HG03097 (cell line): ENCODE measurements at regions not wholly inside any gene's neighbourhood (a gene's known extent, or its start where the extent isn't known, plus 50 kb on each side); places are given as distances from the start of the nearest gene placed in this dataset.
"Not testable (repeated sequence)": the region's sequence is repeated elsewhere in the genome, so short reads cannot be mapped to it uniquely, and the experiment has no call there.

Experiments used
- ATAC-seq: cut with Tn5 transposase; IDR thresholded peaks from one replicate; pipeline ENCODE4 v1.9.1; 2021; ENCODE audit not compliant: unreplicated experiment, low FRiP score

DNA sequence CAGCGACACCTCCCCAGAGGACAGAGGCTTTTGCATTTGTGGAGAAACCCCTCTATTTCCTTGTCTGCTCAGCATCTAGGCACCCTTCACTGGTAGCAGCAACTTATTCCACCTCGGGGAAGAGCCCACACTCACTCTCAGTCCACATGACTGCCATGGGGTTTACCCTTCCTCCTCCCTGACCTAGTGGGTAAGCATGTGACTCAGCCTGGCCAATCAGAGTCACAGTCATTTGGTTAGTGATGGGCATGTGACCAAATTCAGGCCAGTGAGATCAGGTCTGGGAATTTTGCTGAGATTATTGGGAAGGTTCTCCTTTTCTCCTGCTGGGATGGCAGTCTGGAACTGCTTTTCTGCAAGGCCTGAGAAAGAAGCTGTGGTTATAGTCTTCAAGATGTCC lies 145.7 kb upstream of the PHACTR3 start:
- no peak for ATAC-seq

- ATAC-seq: no peak
These were observed 144.8 kb upstream of the PHACTR3 start for GRCh38 chr20:59459586-59459985.

DNA sequence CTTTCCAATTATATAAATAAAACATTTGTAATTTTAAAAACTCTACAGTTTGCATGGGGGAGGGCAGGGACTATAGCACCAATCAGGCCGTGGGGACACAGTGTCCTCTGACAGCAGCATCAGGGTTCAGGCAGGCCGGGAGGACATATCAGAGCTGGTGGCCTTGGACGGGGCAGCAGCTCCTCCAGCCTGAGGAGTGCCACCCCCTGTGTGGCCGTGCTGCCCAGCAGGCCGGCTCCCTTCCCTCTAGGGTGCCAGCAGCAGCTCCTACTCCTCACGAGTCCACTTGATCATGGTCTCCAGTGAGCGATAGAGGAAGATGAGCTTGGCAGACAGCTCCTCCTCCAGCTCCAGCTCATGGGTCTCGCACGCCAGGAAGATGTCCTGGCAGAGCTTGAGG lies 144.0 kb upstream of the PHACTR3 start:
- ATAC-seq: no peak

GRCh38 chr20:59461526-59461925 lies 142.8 kb upstream of the PHACTR3 start:
- ATAC-seq: no peak

DNA sequence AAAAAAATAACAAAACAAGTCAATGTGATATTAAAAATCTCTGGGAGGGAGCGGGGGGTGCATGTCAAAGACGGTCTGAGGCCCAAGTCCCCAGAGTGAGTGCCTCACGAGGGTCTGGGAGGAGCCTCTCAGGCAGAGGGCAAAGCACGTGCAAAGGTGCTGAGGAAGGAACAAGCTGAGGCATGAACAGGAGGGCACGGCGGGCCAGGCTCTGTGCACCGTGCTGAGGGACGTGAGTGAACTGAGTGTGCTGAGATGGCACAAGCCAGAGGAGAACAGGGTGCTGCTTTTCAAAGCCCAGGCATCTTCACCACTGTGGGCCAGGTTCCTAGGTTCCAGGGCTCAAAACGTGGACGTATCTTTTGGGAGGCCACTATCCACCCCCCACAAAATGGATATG lies 142.1 kb upstream of the PHACTR3 start:
- no peak for ATAC-seq

DNA sequence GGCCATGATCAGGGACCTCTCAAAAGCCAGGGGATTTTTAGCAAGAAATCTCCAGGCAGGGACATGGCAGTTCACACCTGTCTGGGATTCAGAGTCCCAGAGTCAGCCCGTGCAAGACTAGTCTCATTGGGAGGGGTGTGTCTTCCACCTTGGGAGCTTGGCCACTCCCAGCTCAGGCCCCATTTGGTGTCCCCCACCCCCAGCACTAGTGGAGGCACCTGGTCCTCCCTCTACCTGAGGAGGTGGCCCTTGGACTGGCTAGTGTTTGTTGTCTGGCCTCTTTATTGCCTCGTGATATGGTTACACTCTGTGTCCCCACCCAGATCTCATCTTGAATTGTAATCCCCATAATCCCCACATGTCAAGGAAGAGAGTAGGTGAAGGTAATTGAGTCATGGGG lies 140.8 kb upstream of the PHACTR3 start:
- ATAC-seq: no peak

DNA sequence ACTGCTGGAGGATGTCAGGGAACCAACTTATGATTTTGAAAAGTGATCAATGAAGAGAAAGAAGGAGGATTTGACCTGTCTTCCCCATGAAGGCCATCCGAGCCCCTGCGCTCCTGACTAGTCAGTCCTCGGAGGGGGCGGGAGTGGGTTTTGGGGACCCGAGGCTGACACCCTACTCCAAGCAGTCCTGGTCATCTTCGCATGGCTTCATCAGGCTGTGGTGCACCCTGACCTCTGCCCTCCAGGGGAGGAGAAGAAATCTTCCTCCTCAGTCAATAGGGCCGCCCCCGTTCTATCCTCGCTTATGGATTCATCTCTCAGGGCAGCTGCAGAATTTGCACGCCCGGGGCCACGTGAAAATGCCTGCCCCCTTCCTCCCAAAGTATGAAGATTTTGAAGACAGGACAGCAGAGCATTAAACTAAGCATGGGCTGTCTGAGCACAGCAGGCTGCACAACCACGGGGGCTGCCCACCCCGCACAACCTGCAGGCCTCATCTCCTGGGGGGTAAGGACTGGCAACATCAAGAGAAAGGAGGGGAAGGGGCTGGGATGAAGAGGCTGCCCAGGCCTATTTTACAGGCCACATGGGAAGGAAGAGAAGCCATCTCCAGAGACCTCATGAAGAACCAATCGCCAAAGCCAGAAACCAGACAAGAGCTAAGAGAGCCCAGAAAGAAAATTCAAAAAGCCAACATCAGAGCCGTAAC lies 138.1 kb upstream of the PHACTR3 start:
- ATAC-seq: no peak

- no peak for ATAC-seq
These were observed 135.5 kb upstream of the PHACTR3 start for GRCh38 chr20:59468831-59469230.

DNA sequence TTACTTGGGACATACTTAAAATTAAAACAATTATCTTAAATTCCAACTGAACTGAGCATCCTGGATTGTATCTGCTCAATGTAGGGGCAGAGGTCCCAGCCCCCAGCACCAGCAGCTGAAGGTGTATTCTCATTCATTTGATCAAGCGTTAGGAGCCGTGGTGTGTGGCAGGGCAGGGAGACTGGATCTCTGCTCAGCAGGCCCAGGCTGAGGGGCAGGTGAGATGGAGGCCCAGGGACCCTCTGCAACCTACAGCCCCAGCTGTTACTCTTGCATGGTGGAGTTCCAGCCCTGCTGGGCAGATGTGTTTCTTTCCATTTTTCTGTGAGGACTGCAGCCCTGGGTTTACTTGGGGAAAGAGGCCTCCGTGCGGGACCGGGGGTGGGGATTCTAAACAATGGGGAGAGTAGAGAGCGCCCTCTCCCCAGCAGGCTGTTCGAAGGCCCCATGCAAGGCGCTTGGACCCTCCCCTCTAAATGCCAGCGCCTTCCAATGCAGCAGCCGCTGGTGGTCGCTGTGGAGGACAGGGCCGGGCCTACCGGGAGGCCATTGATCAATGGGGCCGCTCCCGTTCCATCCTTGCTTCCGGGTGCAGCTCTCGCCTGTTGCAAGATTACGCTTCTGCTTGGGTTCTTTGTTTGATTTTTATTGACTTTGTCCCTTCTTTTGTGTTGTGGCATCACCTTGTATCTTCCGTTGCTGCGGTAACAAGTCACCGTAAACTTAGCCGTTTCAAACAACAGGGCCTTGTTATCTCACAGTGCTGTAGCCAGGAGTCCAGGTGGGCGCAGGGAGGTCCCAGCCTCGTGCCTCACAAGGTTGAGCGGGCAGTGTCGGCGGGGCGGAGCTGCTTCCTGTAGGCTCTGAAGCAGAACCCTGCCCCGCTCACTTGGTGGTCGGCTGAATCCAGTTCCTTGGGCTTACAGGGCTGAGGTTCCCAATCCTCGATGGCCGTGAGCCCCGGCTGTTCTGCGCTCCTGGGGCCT lies 134.8 kb upstream of the PHACTR3 start:
- ATAC-seq: no peak

DNA sequence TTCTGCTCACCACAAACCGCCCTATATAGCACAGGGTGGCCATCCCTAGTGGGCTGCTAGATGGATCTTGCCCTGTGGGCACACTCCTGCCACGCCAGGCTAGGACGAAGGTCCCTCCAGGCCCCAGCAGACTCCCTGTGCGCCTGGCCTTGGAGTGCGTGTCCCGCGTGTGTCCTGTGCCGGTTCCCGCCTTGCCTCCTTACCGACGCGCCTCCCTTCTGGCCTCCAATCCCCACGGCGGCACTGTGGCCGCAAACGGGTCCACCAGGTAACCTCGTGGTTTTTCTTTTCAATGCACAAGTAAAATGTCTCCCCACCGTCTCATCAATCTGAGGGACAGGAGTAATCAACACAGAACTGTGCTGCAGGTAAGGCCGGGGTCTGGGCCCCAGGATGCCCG lies 133.8 kb upstream of the PHACTR3 start:
- ATAC-seq: no peak

- ATAC-seq: no peak
These were observed 132.5 kb upstream of the PHACTR3 start for GRCh38 chr20:59471653-59472421.

DNA sequence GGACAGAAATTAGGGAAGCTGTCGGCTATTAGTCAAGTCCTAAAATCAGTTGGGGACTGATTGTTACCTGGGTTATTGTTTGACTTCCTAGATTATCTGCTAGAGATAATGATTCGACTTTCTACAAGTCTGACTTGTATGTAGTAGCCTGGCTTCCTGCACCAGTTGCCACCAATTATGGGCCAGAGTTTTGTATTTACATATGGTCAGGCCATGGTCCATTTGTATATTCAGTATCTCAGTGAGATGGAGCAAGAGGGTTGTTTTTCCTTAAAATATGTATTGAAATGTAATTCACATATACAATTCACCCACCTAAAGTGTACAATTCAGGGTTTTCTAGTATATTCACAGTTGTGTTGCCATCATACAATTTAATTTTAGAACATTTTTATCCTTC lies 130.6 kb upstream of the PHACTR3 start:
- ATAC-seq: no peak

DNA sequence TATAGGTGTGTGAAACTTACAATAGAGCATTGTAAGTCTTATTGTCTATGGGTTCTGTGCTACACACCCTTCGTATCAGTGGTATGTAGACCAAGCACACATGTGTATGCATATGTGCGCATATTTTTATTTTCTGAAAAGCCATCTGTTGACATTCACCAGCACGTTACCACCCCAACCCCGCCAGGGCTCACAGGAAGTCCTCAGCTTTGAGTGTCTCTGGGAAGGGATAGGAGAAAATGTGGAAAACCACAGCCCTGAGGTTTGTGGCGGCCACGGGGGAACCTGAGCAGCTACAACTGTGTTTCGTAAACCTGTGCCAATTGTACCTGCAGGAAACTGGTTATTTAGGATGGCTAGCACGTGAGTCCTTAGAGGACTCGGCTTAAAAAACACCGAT lies 123.3 kb upstream of the PHACTR3 start:
- no peak for ATAC-seq

- no peak for ATAC-seq
These were observed 122.8 kb upstream of the PHACTR3 start for GRCh38 chr20:59481477-59482018.

GRCh38 chr20:59482351-59483187 lies 121.8 kb upstream of the PHACTR3 start:
- ATAC-seq: no peak

DNA sequence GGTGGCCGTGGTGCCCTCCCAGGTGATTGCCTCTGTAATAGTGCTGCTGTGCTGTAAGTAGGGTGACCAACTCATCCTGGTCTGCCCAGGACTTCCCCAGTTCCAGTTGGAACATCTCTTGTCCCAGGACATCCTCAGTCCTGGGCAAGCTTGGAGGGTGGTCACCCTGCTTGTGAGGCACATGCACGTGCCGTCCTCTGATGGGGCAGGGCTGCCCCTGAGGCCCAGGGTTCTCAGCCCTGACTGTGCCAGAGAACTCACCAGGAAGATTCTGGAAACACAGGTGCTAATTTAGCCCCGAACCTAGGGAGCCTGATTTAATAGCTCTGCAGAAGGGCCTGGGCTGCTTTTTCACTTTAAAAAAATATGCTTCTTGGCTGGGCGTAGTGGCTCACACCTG lies 120.9 kb upstream of the PHACTR3 start:
- no peak for ATAC-seq

DNA sequence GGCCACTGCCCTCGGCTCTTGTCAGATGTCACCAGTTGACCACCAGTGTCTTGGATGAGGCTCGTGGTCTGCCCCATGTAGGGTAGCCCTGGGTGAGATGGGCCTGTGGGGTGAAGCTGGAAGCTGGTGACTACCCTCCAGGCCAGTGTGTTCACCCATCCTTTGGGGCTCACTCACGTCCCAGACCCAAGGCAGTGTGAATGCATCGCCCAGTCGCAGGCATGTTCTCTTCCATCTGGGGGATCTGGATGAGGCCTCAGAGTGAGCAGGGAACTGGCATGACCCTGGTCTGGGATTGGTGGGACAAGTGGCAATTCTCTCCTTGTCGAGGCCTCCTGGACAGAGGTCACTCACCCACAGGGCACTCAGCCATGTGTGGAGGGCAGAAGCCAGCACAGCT lies 120.1 kb upstream of the PHACTR3 start:
- ATAC-seq: no peak

DNA sequence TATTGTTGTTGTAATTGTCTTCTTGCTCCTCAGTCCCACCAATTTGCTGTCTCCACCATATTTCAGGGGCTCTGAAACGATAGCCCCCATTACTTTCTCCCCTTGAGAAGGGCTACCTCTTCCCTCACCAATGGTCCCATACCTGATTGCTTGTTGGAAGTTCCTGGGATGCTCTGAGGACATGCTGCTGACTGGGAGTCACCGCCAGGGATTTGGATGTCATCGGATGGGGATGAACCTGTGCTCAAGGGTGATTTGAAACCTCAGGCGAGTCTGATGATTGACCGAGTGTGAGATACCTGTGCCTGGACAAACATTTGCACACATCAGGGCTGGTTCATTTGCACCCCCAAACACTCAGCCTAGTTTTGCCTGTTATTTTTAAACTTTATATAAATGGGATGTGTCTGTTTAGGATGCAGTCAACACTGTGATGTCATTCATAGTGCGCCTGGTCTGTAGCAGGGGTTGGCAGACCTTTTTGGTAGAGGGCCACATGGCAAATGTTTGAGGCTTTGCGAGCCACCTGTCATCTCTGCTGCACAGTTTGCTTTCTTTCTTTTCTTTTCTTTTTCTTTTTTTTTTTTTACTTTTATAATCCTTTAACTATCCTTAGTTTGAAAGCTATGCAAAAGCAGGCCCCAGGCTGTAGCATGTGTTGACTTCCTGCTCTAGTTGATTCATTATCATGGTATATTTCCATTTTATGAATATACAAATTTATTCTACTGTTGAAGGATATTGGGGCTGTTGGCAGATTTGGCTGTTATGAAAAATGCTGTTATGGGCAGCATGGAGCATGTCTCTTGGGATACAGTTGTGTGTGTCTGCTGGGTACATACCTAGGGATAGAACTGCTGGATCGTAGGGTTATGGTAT lies 118.5 kb upstream of the PHACTR3 start:
- no peak for ATAC-seq

DNA sequence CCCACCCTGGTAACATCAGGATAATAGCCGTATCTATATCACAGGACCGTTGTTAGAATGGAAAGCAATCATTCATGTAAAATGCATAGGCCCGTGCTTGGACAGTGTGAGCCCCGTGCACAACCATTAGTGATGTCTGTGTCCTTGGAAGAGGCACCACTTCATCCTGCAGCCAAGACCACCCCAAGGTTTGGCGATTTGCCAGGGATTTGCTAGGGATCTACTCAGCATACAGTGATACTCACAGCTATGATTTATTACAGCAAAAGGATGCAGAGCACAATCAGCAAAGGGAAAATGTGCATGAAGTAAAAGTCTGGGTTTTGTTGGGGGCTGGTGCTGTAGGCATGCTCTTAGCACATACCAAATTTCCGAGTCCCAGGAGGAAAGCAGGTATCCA lies 115.9 kb upstream of the PHACTR3 start:
- ATAC-seq: not testable (repeated sequence)
